WTC11 (cell line): ENCODE measurements at regions not wholly inside any gene's neighbourhood (a gene's known extent, or its start where the extent isn't known, plus 50 kb on each side); places are given as distances from the start of the nearest gene placed in this dataset.

Experiments
- ATAC-seq: fragments of 200-7000 bp; cut with Tn5 transposase; 2 replicates; pipeline ENCODE4 v1.10.0; 2021; ENCODE audit warnings: mild to moderate bottlenecking, moderate library complexity
- CTCF ChIA-PET: fragments of 300-600 bp; sonication (Branson Sonifier 250); formaldehyde crosslinking; loops from one replicate; lab custom pipeline; 2021; ENCODE audit warnings: antibody characterized with exemption; lab: Charles Lee
- POLR2A ChIA-PET: fragments of 350-600 bp; sonication (Branson Sonifier 250); formaldehyde crosslinking; loops from one replicate; lab custom pipeline; 2021; ENCODE audit warnings: antibody characterized with exemption; lab: Charles Lee
- DNase-seq: peaks from one replicate; pipeline ENCODE4 v3.0.0; 2021; ENCODE audit warnings: low spot score
- H3K27ac Mint-ChIP-seq: 2 replicates; pipeline ENCODE4 v1.8.0; 2021; ENCODE audit warnings: mixed read lengths
- H3K27me3 Mint-ChIP-seq: 2 replicates; pipeline ENCODE4 v1.8.0; 2021; ENCODE audit warnings: low read depth, mild to moderate bottlenecking, moderate library complexity, mixed read lengths
- H3K36me3 Mint-ChIP-seq: 2 replicates; pipeline ENCODE4 v1.8.0; 2021; ENCODE audit warnings: mixed read lengths
- H3K4me1 Mint-ChIP-seq: 2 replicates; pipeline ENCODE4 v1.8.0; 2022; ENCODE audit warnings: mixed read lengths
- H3K4me3 Mint-ChIP-seq: 2 replicates; pipeline ENCODE4 v1.8.0; 2021; ENCODE audit warnings: mild to moderate bottlenecking, moderate library complexity, mixed read lengths
- H3K9me3 Mint-ChIP-seq: 2 replicates; pipeline ENCODE4 v1.8.0; 2021; ENCODE audit warnings: mixed read lengths
- ATF1 ChIP-seq: sonication (generic); formaldehyde crosslinking; IDR thresholded peaks from 2 replicates; pipeline ENCODE4 v1.8.1; 2023; ENCODE audit warnings: mild to moderate bottlenecking, moderate library complexity, missing genetic modification reagents
- ATF6 ChIP-seq: sonication (generic); formaldehyde crosslinking; IDR thresholded peaks from 2 replicates; pipeline ENCODE4 v1.8.1; 2023; ENCODE audit warnings: mild to moderate bottlenecking, missing genetic modification reagents
- CREB1 ChIP-seq: sonication (generic); formaldehyde crosslinking; IDR thresholded peaks from 2 replicates; pipeline ENCODE4 v1.8.0; 2023; ENCODE audit warnings: mild to moderate bottlenecking, missing genetic modification reagents
- CREM ChIP-seq: sonication (generic); formaldehyde crosslinking; IDR thresholded peaks from 2 replicates; pipeline ENCODE4 v1.8.1; 2022; ENCODE audit warnings: mild to moderate bottlenecking, missing genetic modification reagents, moderate library complexity
- E2F5 ChIP-seq: sonication (generic); formaldehyde crosslinking; IDR thresholded peaks from 2 replicates; pipeline ENCODE4 v1.8.1; 2022; ENCODE audit warnings: mild to moderate bottlenecking, moderate library complexity, missing genetic modification reagents
- ESRRA ChIP-seq: sonication (generic); formaldehyde crosslinking; IDR thresholded peaks from 2 replicates; pipeline ENCODE4 v1.8.1; 2022; ENCODE audit warnings: mild to moderate bottlenecking, missing genetic modification reagents, borderline replicate concordance
- ETV6 ChIP-seq: sonication (generic); formaldehyde crosslinking; IDR thresholded peaks from 2 replicates; pipeline ENCODE4 v1.8.1; 2022; ENCODE audit warnings: mild to moderate bottlenecking, missing genetic modification reagents
- SOX15 ChIP-seq: fragments of 250-450 bp; sonication (Bioruptor Pico); IDR thresholded peaks from 2 replicates; pipeline ENCODE4 v1.9.0; 2021; ENCODE audit warnings: mild to moderate bottlenecking
- TCF7 ChIP-seq: sonication (generic); formaldehyde crosslinking; IDR thresholded peaks from 2 replicates; pipeline ENCODE4 v1.8.0; 2022; ENCODE audit warnings: mild to moderate bottlenecking, low read depth, missing genetic modification reagents, moderate library complexity
- TEAD1 ChIP-seq: sonication (generic); formaldehyde crosslinking; IDR thresholded peaks from 2 replicates; pipeline ENCODE4 v1.8.0; 2022; ENCODE audit warnings: mild to moderate bottlenecking, missing genetic modification reagents
- ZBTB21 ChIP-seq: sonication (generic); formaldehyde crosslinking; IDR thresholded peaks from 2 replicates; pipeline ENCODE4 v1.8.1; 2023; ENCODE audit warnings: mild to moderate bottlenecking, missing genetic modification reagents, borderline replicate concordance
- ZNF219 ChIP-seq: sonication (generic); formaldehyde crosslinking; IDR thresholded peaks from 2 replicates; pipeline ENCODE4 v1.8.0; 2023; ENCODE audit warnings: missing genetic modification reagents, mild to moderate bottlenecking, borderline replicate concordance
- ZNF317 ChIP-seq: sonication (generic); formaldehyde crosslinking; IDR thresholded peaks from 2 replicates; pipeline ENCODE4 v1.8.1; 2023; ENCODE audit warnings: low read depth, mild to moderate bottlenecking, moderate library complexity, missing genetic modification reagents, borderline replicate concordance
- ZNF532 ChIP-seq: fragments of 250-450 bp; sonication (Bioruptor Pico); IDR thresholded peaks from 2 replicates; pipeline ENCODE4 v1.9.0; 2021; ENCODE audit warnings: mild to moderate bottlenecking, borderline replicate concordance
- TF ChIP-seq, protein P1 (sequence below): fragments of 250-450 bp; sonication (Bioruptor Pico); IDR thresholded peaks from 2 replicates; pipeline ENCODE4 v2.1.2; 2022; ENCODE audit warnings: mild to moderate bottlenecking, moderate library complexity
- TF ChIP-seq, protein P2 (sequence below): sonication (generic); formaldehyde crosslinking; IDR thresholded peaks from 2 replicates; pipeline ENCODE4 v1.8.1; 2022; ENCODE audit warnings: low read depth, mild to moderate bottlenecking, moderate library complexity, missing genetic modification reagents, borderline replicate concordance
- TF ChIP-seq, protein P3 (sequence below): fragments of 250-450 bp; sonication (Bioruptor Pico); IDR thresholded peaks from 2 replicates; pipeline ENCODE4 v1.9.0; 2021; ENCODE audit warnings: mild to moderate bottlenecking
- TF ChIP-seq, protein P4 (sequence below): sonication (generic); formaldehyde crosslinking; IDR thresholded peaks from 2 replicates; pipeline ENCODE4 v1.8.0; 2023; ENCODE audit warnings: missing genetic modification reagents, mild to moderate bottlenecking, borderline replicate concordance
- TF ChIP-seq, protein P5 (sequence below): fragments of 250-450 bp; sonication (Bioruptor Pico); IDR thresholded peaks from 2 replicates; pipeline ENCODE4 v1.9.0; 2021; ENCODE audit warnings: mild to moderate bottlenecking

DNA sequence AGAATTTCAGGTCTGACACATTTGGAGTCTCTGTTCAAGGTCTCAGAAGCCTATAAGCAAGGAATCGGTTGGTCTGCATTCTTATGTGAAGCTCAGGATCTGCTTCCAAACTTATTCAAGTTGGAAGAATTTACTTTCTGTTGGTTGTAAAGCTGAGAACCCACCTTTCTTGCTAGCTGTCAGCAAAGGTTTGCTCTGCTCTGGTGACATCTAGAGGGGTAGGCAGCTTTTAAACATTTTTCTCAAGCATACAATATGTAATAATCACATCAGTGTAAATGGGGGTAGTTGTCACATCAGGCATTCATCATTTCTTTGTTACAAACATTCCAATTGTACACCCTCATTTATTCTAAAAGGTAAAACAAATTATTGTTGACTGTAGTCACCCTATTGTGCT lies 935.2 kb downstream of the TRAM1L1 start:
- Mint-ChIP-seq H3K27me3 (no peaks in the 10 kb centered on the region), H3K4me3 (no peak overlapping the region), H3K4me1 (peaks cover 33% of the 10 kb centered on the region), H3K36me3 (peaks cover 6% of the 10 kb centered on the region; the same call in 1 of the 2 replicates), H3K27ac (no peak overlapping the region), H3K9me3 (peaks cover 8% of the 10 kb centered on the region)
- TF ChIP-seq, protein P1, sequence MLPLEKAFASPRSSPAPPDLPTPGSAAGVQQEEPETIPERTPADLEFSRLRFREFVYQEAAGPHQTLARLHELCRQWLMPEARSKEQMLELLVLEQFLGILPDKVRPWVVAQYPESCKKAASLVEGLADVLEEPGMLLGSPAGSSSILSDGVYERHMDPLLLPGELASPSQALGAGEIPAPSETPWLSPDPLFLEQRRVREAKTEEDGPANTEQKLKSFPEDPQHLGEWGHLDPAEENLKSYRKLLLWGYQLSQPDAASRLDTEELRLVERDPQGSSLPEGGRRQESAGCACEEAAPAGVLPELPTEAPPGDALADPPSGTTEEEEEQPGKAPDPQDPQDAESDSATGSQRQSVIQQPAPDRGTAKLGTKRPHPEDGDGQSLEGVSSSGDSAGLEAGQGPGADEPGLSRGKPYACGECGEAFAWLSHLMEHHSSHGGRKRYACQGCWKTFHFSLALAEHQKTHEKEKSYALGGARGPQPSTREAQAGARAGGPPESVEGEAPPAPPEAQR (CRISPR knock-in tag): no peak
- TF ChIP-seq ZNF532 (no peak), CREB1 (CRISPR knock-in tag) (no peak), ETV6 (CRISPR knock-in tag) (no peak), ESRRA (CRISPR knock-in tag) (no peak), TCF7 (no peak), TEAD1 (CRISPR knock-in tag) (no peak), ZNF219 (CRISPR knock-in tag) (no peak), ATF1 (no peak), CREM (CRISPR knock-in tag) (no peak), ZNF317 (no peak), ZBTB21 (CRISPR knock-in tag) (no peak), ATF6 (CRISPR knock-in tag) (no peak), E2F5 (CRISPR knock-in tag) (no peak), SOX15 (CRISPR knock-in tag) (no peak)
- TF ChIP-seq, protein P2, sequence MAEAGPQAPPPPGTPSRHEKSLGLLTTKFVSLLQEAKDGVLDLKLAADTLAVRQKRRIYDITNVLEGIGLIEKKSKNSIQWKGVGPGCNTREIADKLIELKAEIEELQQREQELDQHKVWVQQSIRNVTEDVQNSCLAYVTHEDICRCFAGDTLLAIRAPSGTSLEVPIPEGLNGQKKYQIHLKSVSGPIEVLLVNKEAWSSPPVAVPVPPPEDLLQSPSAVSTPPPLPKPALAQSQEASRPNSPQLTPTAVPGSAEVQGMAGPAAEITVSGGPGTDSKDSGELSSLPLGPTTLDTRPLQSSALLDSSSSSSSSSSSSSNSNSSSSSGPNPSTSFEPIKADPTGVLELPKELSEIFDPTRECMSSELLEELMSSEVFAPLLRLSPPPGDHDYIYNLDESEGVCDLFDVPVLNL: no peak
- TF ChIP-seq, protein P3, sequence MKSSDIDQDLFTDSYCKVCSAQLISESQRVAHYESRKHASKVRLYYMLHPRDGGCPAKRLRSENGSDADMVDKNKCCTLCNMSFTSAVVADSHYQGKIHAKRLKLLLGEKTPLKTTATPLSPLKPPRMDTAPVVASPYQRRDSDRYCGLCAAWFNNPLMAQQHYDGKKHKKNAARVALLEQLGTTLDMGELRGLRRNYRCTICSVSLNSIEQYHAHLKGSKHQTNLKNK (CRISPR knock-in tag): no peak
- TF ChIP-seq, protein P4, sequence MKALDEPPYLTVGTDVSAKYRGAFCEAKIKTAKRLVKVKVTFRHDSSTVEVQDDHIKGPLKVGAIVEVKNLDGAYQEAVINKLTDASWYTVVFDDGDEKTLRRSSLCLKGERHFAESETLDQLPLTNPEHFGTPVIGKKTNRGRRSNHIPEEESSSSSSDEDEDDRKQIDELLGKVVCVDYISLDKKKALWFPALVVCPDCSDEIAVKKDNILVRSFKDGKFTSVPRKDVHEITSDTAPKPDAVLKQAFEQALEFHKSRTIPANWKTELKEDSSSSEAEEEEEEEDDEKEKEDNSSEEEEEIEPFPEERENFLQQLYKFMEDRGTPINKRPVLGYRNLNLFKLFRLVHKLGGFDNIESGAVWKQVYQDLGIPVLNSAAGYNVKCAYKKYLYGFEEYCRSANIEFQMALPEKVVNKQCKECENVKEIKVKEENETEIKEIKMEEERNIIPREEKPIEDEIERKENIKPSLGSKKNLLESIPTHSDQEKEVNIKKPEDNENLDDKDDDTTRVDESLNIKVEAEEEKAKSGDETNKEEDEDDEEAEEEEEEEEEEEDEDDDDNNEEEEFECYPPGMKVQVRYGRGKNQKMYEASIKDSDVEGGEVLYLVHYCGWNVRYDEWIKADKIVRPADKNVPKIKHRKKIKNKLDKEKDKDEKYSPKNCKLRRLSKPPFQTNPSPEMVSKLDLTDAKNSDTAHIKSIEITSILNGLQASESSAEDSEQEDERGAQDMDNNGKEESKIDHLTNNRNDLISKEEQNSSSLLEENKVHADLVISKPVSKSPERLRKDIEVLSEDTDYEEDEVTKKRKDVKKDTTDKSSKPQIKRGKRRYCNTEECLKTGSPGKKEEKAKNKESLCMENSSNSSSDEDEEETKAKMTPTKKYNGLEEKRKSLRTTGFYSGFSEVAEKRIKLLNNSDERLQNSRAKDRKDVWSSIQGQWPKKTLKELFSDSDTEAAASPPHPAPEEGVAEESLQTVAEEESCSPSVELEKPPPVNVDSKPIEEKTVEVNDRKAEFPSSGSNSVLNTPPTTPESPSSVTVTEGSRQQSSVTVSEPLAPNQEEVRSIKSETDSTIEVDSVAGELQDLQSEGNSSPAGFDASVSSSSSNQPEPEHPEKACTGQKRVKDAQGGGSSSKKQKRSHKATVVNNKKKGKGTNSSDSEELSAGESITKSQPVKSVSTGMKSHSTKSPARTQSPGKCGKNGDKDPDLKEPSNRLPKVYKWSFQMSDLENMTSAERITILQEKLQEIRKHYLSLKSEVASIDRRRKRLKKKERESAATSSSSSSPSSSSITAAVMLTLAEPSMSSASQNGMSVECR (CRISPR knock-in tag): no peak
- TF ChIP-seq, protein P5, sequence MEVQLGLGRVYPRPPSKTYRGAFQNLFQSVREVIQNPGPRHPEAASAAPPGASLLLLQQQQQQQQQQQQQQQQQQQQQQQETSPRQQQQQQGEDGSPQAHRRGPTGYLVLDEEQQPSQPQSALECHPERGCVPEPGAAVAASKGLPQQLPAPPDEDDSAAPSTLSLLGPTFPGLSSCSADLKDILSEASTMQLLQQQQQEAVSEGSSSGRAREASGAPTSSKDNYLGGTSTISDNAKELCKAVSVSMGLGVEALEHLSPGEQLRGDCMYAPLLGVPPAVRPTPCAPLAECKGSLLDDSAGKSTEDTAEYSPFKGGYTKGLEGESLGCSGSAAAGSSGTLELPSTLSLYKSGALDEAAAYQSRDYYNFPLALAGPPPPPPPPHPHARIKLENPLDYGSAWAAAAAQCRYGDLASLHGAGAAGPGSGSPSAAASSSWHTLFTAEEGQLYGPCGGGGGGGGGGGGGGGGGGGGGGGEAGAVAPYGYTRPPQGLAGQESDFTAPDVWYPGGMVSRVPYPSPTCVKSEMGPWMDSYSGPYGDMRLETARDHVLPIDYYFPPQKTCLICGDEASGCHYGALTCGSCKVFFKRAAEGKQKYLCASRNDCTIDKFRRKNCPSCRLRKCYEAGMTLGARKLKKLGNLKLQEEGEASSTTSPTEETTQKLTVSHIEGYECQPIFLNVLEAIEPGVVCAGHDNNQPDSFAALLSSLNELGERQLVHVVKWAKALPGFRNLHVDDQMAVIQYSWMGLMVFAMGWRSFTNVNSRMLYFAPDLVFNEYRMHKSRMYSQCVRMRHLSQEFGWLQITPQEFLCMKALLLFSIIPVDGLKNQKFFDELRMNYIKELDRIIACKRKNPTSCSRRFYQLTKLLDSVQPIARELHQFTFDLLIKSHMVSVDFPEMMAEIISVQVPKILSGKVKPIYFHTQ: no peak
- ChIA-PET CTCF (interaction anchor here (1.2 kb wide), 1 partner anchor 298 kb away, joined by 3 read pairs; no protein-coding TSS in a partner anchor), POLR2A (interaction anchor here (0.5 to 0.9 kb wide), 2 partner anchors 293 to 298 kb away, joined by 3 to 5 read pairs; no protein-coding TSS in a partner anchor)
- DNase-seq (no peak), ATAC-seq (no peak; the same call in 1 of the 2 replicates)
